Neutrophil (primary cell): ENCODE measurements at regions not wholly inside any gene's neighbourhood (a gene's known extent, or its start where the extent isn't known, plus 50 kb on each side); places are given as distances from the start of the nearest gene placed in this dataset.

Experiments
- H3K27ac ChIP-seq: fragments of 200-600 bp; sonication (generic); 2 replicates; pipeline ENCODE4 v1.5.1; 2016; ENCODE audit warnings: mild to moderate bottlenecking, moderate library complexity
- H3K27me3 ChIP-seq: fragments of 200-600 bp; sonication (generic); 2 replicates; pipeline ENCODE4 v1.6.0; 2016; ENCODE audit warnings: mild to moderate bottlenecking
- H3K36me3 ChIP-seq: fragments of 200-600 bp; sonication (generic); 2 replicates; pipeline ENCODE4 v1.5.1; 2017
- H3K4me1 ChIP-seq, 2 experiments: fragments of 200-600 bp in 1 of 2; sonication (generic) in 1 of 2; 1 replicate in 1 of 2; 2 replicates in 1 of 2; pipeline versions ENCODE4 v1.5.1 to v1.6.1; 2013 to 2016; ENCODE audit warnings: low read depth in 1 of 2, low read length in 1 of 2, mild to moderate bottlenecking in 1 of 2, moderate library complexity in 1 of 2; ENCODE audit not compliant: control insufficient read depth in 1 of 2, insufficient read depth in 1 of 2
- H3K4me3 ChIP-seq, 2 experiments: fragments of 200-600 bp in 1 of 2; sonication (generic) in 1 of 2; 1 replicate in 1 of 2; 2 replicates in 1 of 2; pipeline ENCODE4 v1.5.1; 2013 to 2016; ENCODE audit warnings: low read depth in 1 of 2, low read length in 1 of 2, mild to moderate bottlenecking in 1 of 2, moderate library complexity in 1 of 2
- H3K9me3 ChIP-seq: fragments of 200-600 bp; sonication (generic); 2 replicates; pipeline ENCODE4 v1.5.1; 2016
- TF ChIP-seq, protein P1 (sequence below): fragments of 200-600 bp; sonication (generic); IDR thresholded peaks from 2 replicates; pipeline ENCODE4 v1.5.1; 2016; ENCODE audit warnings: antibody characterized with exemption

GRCh38 chr10:124283949-124284250 is 134.8 kb downstream of the OAT start:
- Histone ChIP-seq H3K36me3 (no peaks in the 10 kb centered on the region), H3K4me1 (peaks cover 9 to 11% of the 10 kb centered on the region in 2 experiments), H3K9me3 (no peaks in the 10 kb centered on the region), H3K27ac (no peak overlapping the region), H3K4me3 (no peak overlapping the region), H3K27me3 (no peaks in the 10 kb centered on the region)
- TF ChIP-seq, protein P1, sequence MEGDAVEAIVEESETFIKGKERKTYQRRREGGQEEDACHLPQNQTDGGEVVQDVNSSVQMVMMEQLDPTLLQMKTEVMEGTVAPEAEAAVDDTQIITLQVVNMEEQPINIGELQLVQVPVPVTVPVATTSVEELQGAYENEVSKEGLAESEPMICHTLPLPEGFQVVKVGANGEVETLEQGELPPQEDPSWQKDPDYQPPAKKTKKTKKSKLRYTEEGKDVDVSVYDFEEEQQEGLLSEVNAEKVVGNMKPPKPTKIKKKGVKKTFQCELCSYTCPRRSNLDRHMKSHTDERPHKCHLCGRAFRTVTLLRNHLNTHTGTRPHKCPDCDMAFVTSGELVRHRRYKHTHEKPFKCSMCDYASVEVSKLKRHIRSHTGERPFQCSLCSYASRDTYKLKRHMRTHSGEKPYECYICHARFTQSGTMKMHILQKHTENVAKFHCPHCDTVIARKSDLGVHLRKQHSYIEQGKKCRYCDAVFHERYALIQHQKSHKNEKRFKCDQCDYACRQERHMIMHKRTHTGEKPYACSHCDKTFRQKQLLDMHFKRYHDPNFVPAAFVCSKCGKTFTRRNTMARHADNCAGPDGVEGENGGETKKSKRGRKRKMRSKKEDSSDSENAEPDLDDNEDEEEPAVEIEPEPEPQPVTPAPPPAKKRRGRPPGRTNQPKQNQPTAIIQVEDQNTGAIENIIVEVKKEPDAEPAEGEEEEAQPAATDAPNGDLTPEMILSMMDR, result no peak

DNA sequence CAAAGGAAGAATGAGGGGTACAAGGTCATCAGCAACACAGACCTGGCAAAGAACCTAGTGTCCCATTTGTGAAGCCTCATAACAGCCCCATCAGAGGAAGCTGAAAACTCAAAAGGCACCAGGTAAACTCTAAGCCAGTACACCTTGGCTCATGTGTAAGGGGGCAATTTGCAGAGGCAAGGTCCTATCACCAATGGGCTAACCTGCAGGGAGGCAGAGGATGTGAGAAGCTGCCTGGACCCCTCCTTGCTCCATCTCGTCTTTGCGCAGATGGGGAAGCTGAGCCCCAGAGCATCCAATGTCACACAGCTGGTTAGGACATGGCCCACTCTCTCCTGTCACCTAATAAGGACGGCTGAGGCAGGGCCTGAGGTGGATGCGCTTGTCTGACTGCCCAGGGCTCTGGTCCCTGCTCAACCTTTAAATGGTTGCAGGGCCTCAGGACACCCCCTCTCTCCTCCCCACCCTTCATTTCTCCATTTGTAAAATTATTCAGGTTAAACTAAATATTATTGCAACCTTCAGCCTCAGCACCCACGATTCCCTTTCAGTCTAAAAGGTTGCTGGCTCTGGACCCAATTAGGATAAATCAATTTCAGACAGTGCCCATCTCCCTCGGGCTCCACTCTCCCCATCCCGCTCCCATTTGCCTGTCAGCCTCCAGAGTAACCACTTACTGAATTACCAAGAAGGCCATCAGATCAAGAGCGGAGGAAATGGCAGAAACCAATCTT is 135.3 kb downstream of the OAT start:
- Histone ChIP-seq H3K36me3 (no peaks in the 10 kb centered on the region), H3K9me3 (no peaks in the 10 kb centered on the region), H3K4me3 (no peak overlapping the region), H3K4me1 (peaks cover 9 to 11% of the 10 kb centered on the region in 2 experiments), H3K27me3 (no peaks in the 10 kb centered on the region), H3K27ac (no peak overlapping the region)
- TF ChIP-seq, protein P1, result no peak

- TF ChIP-seq, protein P1, result no peak
- Histone ChIP-seq H3K27me3 (no peaks in the 10 kb centered on the region), H3K4me3 (no peak overlapping the region), H3K9me3 (no peaks in the 10 kb centered on the region), H3K36me3 (no peaks in the 10 kb centered on the region), H3K4me1 (peaks cover 9 to 11% of the 10 kb centered on the region in 2 experiments), H3K27ac (no peak overlapping the region)
These were observed 136.4 kb downstream of the OAT start for GRCh38 chr10:124282326-124282725.

- Histone ChIP-seq H3K9me3 (no peaks in the 10 kb centered on the region), H3K36me3 (no peaks in the 10 kb centered on the region), H3K27ac (no peak overlapping the region), H3K27me3 (no peaks in the 10 kb centered on the region), H3K4me3 (no peak overlapping the region), H3K4me1 (peaks cover 9 to 11% of the 10 kb centered on the region in 2 experiments)
- TF ChIP-seq, protein P1, result no peak
These were observed 137.1 kb downstream of the OAT start for GRCh38 chr10:124281666-124282065.

DNA sequence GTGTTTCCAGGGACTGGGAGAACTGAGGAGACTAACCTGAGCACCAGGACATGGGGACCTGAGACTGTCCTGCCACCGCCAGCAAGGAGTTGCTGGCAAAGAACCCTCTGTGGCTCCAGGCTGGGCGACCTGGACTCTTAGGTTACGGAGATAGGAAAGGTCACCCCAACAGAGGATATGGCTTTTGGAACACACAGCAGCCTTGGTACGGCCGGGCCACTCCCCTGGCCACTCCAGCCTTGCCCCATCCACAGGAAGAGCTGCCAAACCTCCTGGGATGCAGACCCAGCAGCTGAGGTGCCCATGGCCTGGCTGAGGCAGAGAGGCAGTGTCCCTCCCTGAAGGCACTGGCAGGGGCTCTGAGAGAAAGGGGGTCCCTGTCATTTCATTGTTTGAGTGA is 137.8 kb downstream of the OAT start:
- TF ChIP-seq, protein P1, result no peak
- Histone ChIP-seq H3K4me1 (peaks cover 5 to 9% of the 10 kb centered on the region in 2 experiments), H3K4me3 (no peak overlapping the region), H3K27ac (no peak overlapping the region), H3K36me3 (no peaks in the 10 kb centered on the region), H3K27me3 (no peaks in the 10 kb centered on the region), H3K9me3 (no peaks in the 10 kb centered on the region)

DNA sequence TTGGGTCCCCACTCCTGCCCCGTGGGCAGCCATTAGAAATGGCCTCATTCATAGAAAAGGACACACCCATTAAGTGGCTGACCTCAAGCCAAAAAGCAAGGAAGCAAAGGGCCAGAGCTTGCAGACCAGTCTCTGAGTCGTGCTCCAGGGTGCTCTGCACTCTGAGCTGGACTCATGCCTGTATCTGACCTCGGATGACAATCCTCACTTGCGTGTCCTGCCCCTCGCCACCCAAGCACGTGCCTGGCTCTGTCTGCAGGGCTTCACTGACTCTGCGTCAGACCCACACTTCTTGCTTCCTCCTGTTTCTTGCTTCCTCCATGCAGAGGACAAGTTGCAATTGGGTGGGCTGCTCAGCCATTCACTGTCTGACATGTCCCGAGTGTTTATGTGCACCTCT is 138.8 kb downstream of the OAT start:
- H3K27ac ChIP-seq, result no peak overlapping the region
- no peak overlapping the region for H3K4me3 ChIP-seq
- no peaks in the 10 kb centered on the region for H3K36me3 ChIP-seq
- TF ChIP-seq, protein P1, result no peak
- no peaks in the 10 kb centered on the region for H3K27me3 ChIP-seq
- no peaks in the 10 kb centered on the region for H3K9me3 ChIP-seq
- H3K4me1 ChIP-seq, result no peaks in the 10 kb centered on the region
